Fibroblast of mammary gland (primary cell): ENCODE measurements at regions not wholly inside any gene's neighbourhood (a gene's known extent, or its start where the extent isn't known, plus 50 kb on each side); places are given as distances from the start of the nearest gene placed in this dataset.
A peak's percentile ranks its signal among the peaks of the same experiment; 100 is the strongest.

Experiments
- DNase-seq: peaks from one replicate; pipeline ENCODE4 v3.0.0-alpha.2; 2010; ENCODE audit warnings: low read depth
- H3K4me3 ChIP-seq: 2 replicates; pipeline ENCODE4 v1.5.1; 2011; ENCODE audit warnings: low read depth, mild to moderate bottlenecking, low read length, moderate library complexity; ENCODE audit not compliant: control insufficient read depth
- CTCF ChIP-seq: conservative IDR thresholded peaks from 2 replicates; pipeline ENCODE4 v1.5.1; 2011; ENCODE audit warnings: low read depth, low read length, inconsistent platforms; ENCODE audit not compliant: control insufficient read depth, insufficient read depth

- no peak for DNase-seq
- TF ChIP-seq CTCF: no peak
Observed at GRCh38 chr1:209021622-209022021, 561.9 kb upstream of the CAMK1G start.

GRCh38 chr1:209023790-209024189, 559.7 kb upstream of the CAMK1G start:
- H3K4me3 ChIP-seq: no peak overlapping the region
- TF ChIP-seq CTCF: no peak
- no peak for DNase-seq

More at GRCh38 chr1:209021622-209022021, 561.9 kb upstream of the CAMK1G start:
- H3K4me3 ChIP-seq: no peak overlapping the region

GRCh38 chr1:209029737-209030136, 553.8 kb upstream of the CAMK1G start:
- DNase-seq: no peak
- no peak overlapping the region for H3K4me3 ChIP-seq
- peak; percentile 16 for TF ChIP-seq CTCF

GRCh38 chr1:209030454-209031167, 552.9 kb upstream of the CAMK1G start:
- no peak for TF ChIP-seq CTCF
- no peak for DNase-seq
- no peak overlapping the region for H3K4me3 ChIP-seq

GRCh38 chr1:209037064-209037463, 546.5 kb upstream of the CAMK1G start:
- TF ChIP-seq CTCF: no peak
- H3K4me3 ChIP-seq: no peak overlapping the region
- DNase-seq: no peak

GRCh38 chr1:209038316-209038715, 545.2 kb upstream of the CAMK1G start:
- H3K4me3 ChIP-seq: no peak overlapping the region
- no peak for DNase-seq
- TF ChIP-seq CTCF: no peak
